GM21526 (cell line): ENCODE measurements at regions not wholly inside any gene's neighbourhood (a gene's known extent, or its start where the extent isn't known, plus 50 kb on each side); places are given as distances from the start of the nearest gene placed in this dataset.

ENCODE experiments used
- ATAC-seq: cut with Tn5 transposase; IDR thresholded peaks from one replicate; pipeline ENCODE4 v1.9.1; 2021; ENCODE audit warnings: moderate library complexity; ENCODE audit not compliant: unreplicated experiment, low FRiP score

- ATAC-seq: no peak
Observed at GRCh38 chr16:16865374-16865773, 486.4 kb downstream of the NPIPA7 start.

DNA sequence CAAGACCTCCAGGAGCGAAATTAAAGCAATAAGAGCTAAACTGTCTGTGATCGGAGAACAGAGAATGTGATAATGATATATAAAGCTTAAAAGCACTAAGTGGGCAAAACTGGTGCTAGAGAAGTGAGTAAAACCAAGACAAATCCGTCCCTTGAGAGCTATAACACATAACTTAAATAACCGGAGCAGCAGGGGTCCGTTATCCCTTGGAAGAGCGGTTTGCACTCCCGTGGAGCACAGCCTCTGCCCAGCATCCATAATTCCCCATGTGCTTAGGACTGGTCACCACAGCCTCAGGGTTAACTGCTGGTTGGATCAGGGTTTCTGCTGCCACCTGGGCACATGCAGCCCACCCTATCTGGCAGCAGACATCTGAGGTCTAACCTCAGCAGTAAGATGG is 489.0 kb downstream of the NPIPA7 start:
- ATAC-seq: no peak

DNA sequence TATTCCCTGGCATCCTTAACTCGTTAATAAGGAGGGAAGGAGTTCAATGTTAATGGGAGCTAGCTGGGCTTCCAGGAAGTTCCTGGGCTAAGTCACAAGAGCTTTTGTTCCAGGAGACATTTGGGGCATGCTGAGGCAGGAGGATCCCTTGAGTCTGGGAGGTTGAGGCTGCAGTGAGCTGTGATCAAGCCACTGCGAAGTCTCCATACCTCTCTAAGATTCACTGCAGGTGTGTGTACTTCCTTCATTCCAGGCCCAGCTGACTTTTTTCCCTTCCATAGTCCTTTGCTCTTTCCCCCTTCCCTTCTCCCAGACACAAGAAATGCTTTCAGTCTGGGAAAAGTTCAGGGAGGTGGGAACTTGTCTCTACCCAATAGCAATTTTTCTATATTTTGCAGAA is 489.8 kb downstream of the NPIPA7 start:
- ATAC-seq: no peak

GRCh38 chr16:16869746-16870145 is 490.8 kb downstream of the NPIPA7 start:
- ATAC-seq: no peak

DNA sequence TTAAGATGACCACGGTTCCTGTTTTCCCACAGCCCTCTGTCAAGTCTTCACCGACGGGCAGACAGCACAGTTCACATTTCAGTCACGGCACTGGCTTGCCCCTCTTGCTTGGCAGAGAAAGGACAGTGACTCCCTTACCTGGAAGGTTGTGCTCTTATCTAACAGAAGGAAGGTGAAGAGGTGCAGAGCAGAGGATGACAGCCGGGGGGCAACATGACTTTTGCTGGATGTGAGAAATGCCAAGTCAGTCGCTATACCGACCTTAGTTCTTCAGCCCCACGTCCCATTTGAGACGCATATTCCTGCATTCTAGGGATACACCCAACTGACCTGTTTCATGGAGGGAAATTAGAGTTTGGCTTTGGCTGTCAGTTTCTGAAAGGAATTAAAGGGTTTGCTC is 492.3 kb downstream of the NPIPA7 start:
- no peak for ATAC-seq

- no peak for ATAC-seq
Observed at GRCh38 chr16:16877061-16877460, 498.1 kb downstream of the NPIPA7 start.

- ATAC-seq: no peak
Observed at GRCh38 chr16:16879567-16880251, 500.8 kb downstream of the NPIPA7 start.

GRCh38 chr16:16881814-16882213 is 502.9 kb downstream of the NPIPA7 start:
- ATAC-seq: no peak

- no peak for ATAC-seq
Observed at GRCh38 chr16:16882766-16883165, 503.8 kb downstream of the NPIPA7 start.

DNA sequence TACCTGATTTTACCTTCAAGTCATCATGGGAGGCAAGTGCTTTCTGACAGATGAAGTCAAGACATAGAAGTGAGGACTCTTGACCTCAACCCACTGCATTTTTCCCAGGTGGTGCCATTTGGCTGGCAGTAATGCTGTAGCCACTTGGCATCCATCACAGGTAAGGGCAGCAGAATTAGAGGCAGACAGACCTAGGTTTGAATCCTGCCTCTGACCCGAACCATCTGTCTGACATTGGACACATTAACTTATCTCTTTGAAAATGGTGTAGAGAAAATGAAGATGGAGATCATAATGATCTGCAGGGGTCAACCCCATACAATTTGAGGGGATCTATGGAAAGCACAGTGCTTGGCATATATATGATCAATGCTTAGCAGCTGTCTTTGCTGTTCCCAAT is 505.5 kb downstream of the NPIPA7 start:
- no peak for ATAC-seq

DNA sequence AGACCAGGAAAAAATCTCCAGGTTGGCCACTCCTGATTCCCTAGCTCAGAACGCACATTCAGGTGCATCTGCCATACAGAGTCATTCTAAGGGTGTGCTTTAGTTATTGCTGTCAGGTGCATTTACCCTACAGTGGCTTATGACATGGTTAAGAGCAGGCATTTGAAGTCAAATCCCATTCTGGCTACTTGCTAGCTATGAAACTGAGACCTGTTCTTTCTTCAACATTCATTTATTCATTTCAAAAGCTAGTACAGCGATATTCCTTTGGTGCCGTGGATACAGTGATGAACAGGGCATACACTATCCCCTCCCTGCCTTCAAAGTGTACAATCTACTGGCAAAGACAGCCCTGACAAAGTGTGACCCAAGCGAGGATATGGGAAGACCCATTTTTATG is 508.3 kb downstream of the NPIPA7 start:
- no peak for ATAC-seq

GRCh38 chr16:16890964-16891363 is 512.0 kb downstream of the NPIPA7 start:
- ATAC-seq: no peak

GRCh38 chr16:16904601-16905000 is 525.7 kb downstream of the NPIPA7 start:
- ATAC-seq: no peak

DNA sequence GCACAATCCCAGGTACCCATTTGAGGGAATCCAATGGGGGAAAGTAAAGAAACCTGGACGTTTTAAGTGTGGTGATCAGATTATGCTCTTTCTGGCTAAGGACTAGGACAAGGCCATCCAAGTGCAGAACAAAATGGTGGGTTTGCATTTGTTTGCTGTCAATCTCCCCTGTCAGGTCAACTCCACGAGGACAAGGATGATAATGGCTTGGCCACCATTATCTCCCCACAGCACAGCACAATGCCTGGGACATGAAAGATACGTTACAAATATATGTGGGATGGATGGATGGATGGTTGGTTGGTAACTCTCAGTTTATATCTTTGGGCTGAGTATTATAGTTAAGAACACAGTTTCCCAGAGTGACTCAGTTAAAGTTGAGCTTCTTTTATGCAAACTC is 526.9 kb downstream of the NPIPA7 start:
- no peak for ATAC-seq

DNA sequence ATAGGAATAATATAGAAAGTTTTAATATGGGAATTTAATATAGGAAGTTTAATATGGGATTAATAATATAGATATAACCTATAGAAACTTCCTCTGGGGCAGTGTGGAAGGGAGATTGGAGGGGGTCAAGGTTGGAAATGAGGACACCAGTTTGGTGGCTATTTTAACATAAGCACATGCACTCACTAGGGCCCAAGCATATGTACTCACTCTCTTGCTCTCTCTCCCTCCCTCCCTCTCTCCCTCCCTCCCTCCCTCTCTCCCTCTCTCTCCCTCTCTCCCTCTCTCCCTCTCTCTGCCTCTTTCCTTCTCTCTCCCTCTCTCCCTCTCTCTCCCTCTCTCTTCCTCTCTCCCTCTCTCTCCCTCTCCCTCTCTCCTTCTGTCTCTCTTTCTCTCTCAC is 528.1 kb downstream of the NPIPA7 start:
- ATAC-seq: no peak

- ATAC-seq: no peak
Observed at GRCh38 chr16:16908077-16908476, 529.1 kb downstream of the NPIPA7 start.

DNA sequence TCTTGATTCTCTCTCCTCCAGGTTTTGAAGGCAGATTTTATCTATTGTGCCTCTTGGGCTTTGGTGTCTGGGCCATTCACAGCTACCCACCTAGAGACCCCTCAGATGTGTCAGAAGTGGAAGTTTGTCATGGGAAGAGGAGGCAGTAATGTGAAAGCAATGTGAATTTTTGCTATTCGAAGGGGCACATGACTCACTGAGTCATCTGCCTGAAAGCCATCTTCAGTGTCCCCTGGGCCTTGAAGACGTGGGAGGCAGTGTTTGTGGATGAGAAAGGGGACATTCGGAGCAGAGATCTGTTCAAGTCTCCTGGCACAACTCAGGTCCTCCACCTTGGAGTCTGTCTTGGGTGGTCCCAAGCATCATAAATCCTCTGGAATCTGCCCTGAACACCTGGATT is 530.2 kb downstream of the NPIPA7 start:
- ATAC-seq: no peak

DNA sequence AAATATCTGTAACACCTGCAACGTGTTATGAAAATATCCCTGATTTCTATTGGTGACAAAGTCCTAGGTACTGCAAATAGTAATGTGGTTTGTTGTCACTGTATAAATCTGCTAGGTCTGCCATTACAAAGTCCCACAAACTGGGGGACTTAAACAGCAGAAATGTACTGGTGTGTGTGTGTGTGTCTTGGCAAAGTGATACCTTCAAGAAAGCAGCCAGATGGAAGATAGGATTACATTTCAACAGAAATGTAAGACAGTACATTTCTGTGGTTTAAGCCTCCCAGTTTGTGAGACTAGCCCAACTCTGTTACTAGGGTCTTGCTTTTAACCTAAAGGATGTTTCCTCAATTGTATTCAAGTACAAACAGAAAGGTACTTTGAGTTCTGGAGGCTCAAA is 531.7 kb downstream of the NPIPA7 start:
- no peak for ATAC-seq

- ATAC-seq: no peak
Observed at GRCh38 chr16:16915771-16916170, 536.8 kb downstream of the NPIPA7 start.

GRCh38 chr16:16917191-16917785 is 538.3 kb downstream of the NPIPA7 start:
- no peak for ATAC-seq

- ATAC-seq: no peak
Observed at GRCh38 chr16:16923479-16923878, 544.5 kb downstream of the NPIPA7 start.

DNA sequence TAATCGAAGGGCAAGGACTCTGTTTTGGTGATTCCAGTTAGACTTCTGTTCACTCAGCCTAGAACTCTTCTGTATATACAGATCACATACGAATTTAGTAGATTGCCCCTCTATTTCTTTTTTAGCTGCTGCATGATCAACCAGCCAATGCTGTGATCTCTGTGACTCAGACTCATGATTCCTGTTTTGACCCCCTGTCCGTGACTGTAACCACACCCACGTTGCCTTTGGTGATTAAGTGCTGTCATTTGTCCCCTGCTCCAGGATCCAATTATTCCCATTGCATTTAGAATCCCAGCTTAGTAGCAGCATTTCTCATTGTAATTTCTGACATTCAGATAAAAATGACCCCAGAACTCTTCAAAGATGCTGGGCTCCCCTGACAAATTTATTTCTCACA is 545.7 kb downstream of the NPIPA7 start:
- ATAC-seq: no peak

- ATAC-seq: no peak
Observed at GRCh38 chr16:16925432-16925831, 545.3 kb downstream of the XYLT1 start.
